GM23248 (cell line): ENCODE measurements at regions not wholly inside any gene's neighbourhood (a gene's known extent, or its start where the extent isn't known, plus 50 kb on each side); places are given as distances from the start of the nearest gene placed in this dataset.

Experiments
- DNase-seq: peaks from one replicate; pipeline ENCODE4 v3.0.0-alpha.2; 2015
- H2AFZ ChIP-seq: fragments of 200-600 bp; sonication (generic); 2 replicates; pipeline ENCODE4 v1.6.1; 2016; ENCODE audit warnings: antibody characterized with exemption
- H3F3A ChIP-seq: fragments of 200-600 bp; sonication (generic); 2 replicates; pipeline ENCODE4 v1.6.1; 2016; ENCODE audit warnings: mild to moderate bottlenecking, antibody characterized with exemption, mixed run types; ENCODE audit not compliant: insufficient read depth
- H3K27ac ChIP-seq: fragments of 200-600 bp; sonication (generic); 2 replicates; pipeline ENCODE4 v1.5.1; 2016; ENCODE audit warnings: mild to moderate bottlenecking
- H3K27me3 ChIP-seq: fragments of 200-600 bp; sonication (generic); replicated peaks from 2 replicates; pipeline ENCODE4 v1.6.1; 2016; ENCODE audit warnings: mild to moderate bottlenecking; ENCODE audit not compliant: insufficient read depth
- H3K36me3 ChIP-seq: fragments of 200-600 bp; sonication (generic); 2 replicates; pipeline ENCODE4 v1.6.1; 2016; ENCODE audit warnings: low read depth, mild to moderate bottlenecking
- H3K4me1 ChIP-seq: fragments of 200-600 bp; sonication (generic); 2 replicates; pipeline ENCODE4 v1.6.1; 2016; ENCODE audit warnings: mild to moderate bottlenecking; ENCODE audit not compliant: insufficient read depth
- H3K4me2 ChIP-seq: fragments of 200-600 bp; sonication (generic); one replicate; pipeline ENCODE4 v1.6.1; 2016; ENCODE audit warnings: mild to moderate bottlenecking; ENCODE audit not compliant: unreplicated experiment
- H3K4me3 ChIP-seq: fragments of 200-600 bp; sonication (generic); 2 replicates; pipeline ENCODE4 v1.5.1; 2016; ENCODE audit warnings: mild to moderate bottlenecking
- H3K79me2 ChIP-seq: fragments of 200-600 bp; sonication (generic); 2 replicates; pipeline ENCODE4 v1.6.1; 2016; ENCODE audit warnings: mild to moderate bottlenecking; ENCODE audit not compliant: insufficient read depth
- H3K9ac ChIP-seq: fragments of 200-600 bp; sonication (generic); 2 replicates; pipeline ENCODE4 v1.6.1; 2016; ENCODE audit warnings: mild to moderate bottlenecking
- H3K9me2 ChIP-seq: fragments of 200-600 bp; sonication (generic); 2 replicates; pipeline ENCODE4 v1.6.1; 2016; ENCODE audit warnings: mixed run types, mild to moderate bottlenecking, moderate library complexity; ENCODE audit not compliant: insufficient read depth
- H3K9me3 ChIP-seq: fragments of 200-600 bp; sonication (generic); one replicate; pipeline ENCODE4 v1.6.1; 2017; ENCODE audit warnings: low read depth
- H4K20me1 ChIP-seq: fragments of 200-600 bp; sonication (generic); 2 replicates; pipeline ENCODE4 v1.6.0; 2016; ENCODE audit not compliant: insufficient read depth
- EZH2 ChIP-seq: fragments of 200-600 bp; sonication (generic); IDR thresholded peaks from 2 replicates; pipeline ENCODE4 v1.6.1; 2018; ENCODE audit warnings: antibody characterized with exemption, mild to moderate bottlenecking; ENCODE audit not compliant: insufficient read depth, poor library complexity, severe bottlenecking
- EZH2phosphoT487 ChIP-seq: fragments of 200-600 bp; sonication (generic); IDR thresholded peaks from 2 replicates; pipeline ENCODE4 v1.6.1; 2018; ENCODE audit warnings: antibody characterized with exemption, moderate library complexity, mild to moderate bottlenecking, low read depth; ENCODE audit not compliant: insufficient read depth
- WGBS, 2 experiments: methylation state at CpG; one replicate each; pipeline ENCODE4 v1.1.6; 2015 to 2017; ENCODE audit warnings: low lambda C conversion rate in 2 of 2, low coverage in 1 of 2; ENCODE audit errors: missing lambda C conversion rate in 2 of 2; 5-methylcytosine and 5-hydroxymethylcytosine counted together
- in situ Hi-C: fragments of 300-500 bp; cut with MboI; formaldehyde crosslinking; loops from 2 replicates; pipeline ENCODE4 v1.15.0; 2020

- DNase-seq = no peak
- H3K4me1 ChIP-seq = no peaks in the 10 kb centered on the region
Observed at GRCh38 chr6:130288065-130288464, 65.3 kb upstream of the SAMD3 start.

GRCh38 chr6:130282234-130282995 is 59.7 kb upstream of the SAMD3 start:
- in situ Hi-C loops = no loop called here
- 11 to 15% methylated on average over 2 of the region's 2 CpGs for WGBS, 2 experiments
- no peaks in the 10 kb centered on the region for H4K20me1 ChIP-seq
- peak overlapping the region; percentile 41 for H3K9ac ChIP-seq
- no peaks in the 10 kb centered on the region for H3K36me3 ChIP-seq
- no peaks in the 10 kb centered on the region for H3K27me3 ChIP-seq
- TF ChIP-seq EZH2 (no peak), EZH2phosphoT487 (no peak)
- no peaks in the 10 kb centered on the region for H3K79me2 ChIP-seq
- no peaks in the 10 kb centered on the region for H3F3A ChIP-seq
- H3K27ac ChIP-seq = peak overlapping the region; percentile 29; the same call in 1 of the 2 replicates
- H3K9me2 ChIP-seq = no peaks in the 10 kb centered on the region
- peak; percentile 60 for DNase-seq
- peak overlapping the region; percentile 85 for H2AFZ ChIP-seq
- 0 out of 2 replicates have a peak, but pooled peaks cover 9% of the 10 kb centered on the region for H3K4me1 ChIP-seq
- no peaks in the 10 kb centered on the region for H3K9me3 ChIP-seq
- peak overlapping the region; percentile 72 for H3K4me2 ChIP-seq
- H3K4me3 ChIP-seq = peak overlapping the region; percentile 55

More at GRCh38 chr6:130288065-130288464, 65.3 kb upstream of the SAMD3 start:
- Histone ChIP-seq H3K9me2 (no peaks in the 10 kb centered on the region), H3K9me3 (no peaks in the 10 kb centered on the region), H3K27ac (no peak overlapping the region), H4K20me1 (no peaks in the 10 kb centered on the region), H2AFZ (no peak overlapping the region), H3K79me2 (no peaks in the 10 kb centered on the region), H3K27me3 (no peaks in the 10 kb centered on the region), H3F3A (no peaks in the 10 kb centered on the region), H3K4me2 (no peak overlapping the region), H3K4me3 (no peak overlapping the region), H3K9ac (no peak overlapping the region), H3K36me3 (no peaks in the 10 kb centered on the region)
- in situ Hi-C loops = no loop called here
- TF ChIP-seq EZH2phosphoT487 (no peak), EZH2 (no peak)
- 37% methylated on average over 2 of the region's 2 CpGs for WGBS, 2 experiments

GRCh38 chr6:130276507-130276906 is 53.8 kb upstream of the SAMD3 start:
- H3K27me3 ChIP-seq = no peaks in the 10 kb centered on the region
- no peak for TF ChIP-seq EZH2phosphoT487
- TF ChIP-seq EZH2 = no peak
- whole genome bisulfite sequencing, 2 experiments = 53 to 63% methylated on average over 1 of the region's 1 CpG
- no peak for DNase-seq
- in situ Hi-C loops = no loop called here
- no peaks in the 10 kb centered on the region for H3F3A ChIP-seq
- H3K4me3 ChIP-seq = no peak overlapping the region
- H3K27ac ChIP-seq = no peak overlapping the region
- H3K4me2 ChIP-seq = no peak overlapping the region
- H3K4me1 ChIP-seq = no peaks in the 10 kb centered on the region
- no peaks in the 10 kb centered on the region for H3K79me2 ChIP-seq
- no peak overlapping the region for H2AFZ ChIP-seq
- no peak overlapping the region for H3K9ac ChIP-seq
- no peaks in the 10 kb centered on the region for H4K20me1 ChIP-seq
- no peaks in the 10 kb centered on the region for H3K9me2 ChIP-seq
- H3K9me3 ChIP-seq = no peaks in the 10 kb centered on the region
- no peaks in the 10 kb centered on the region for H3K36me3 ChIP-seq

- no peak overlapping the region for H3K4me2 ChIP-seq
- H3K9ac ChIP-seq = no peak overlapping the region
- H3K9me3 ChIP-seq = no peaks in the 10 kb centered on the region
- no peaks in the 10 kb centered on the region for H3K27me3 ChIP-seq
- H2AFZ ChIP-seq = no peak overlapping the region
- no peak overlapping the region for H3K27ac ChIP-seq
- H3K9me2 ChIP-seq = no peaks in the 10 kb centered on the region
- in situ Hi-C loops = no loop called here
- DNase-seq = no peak
- no peaks in the 10 kb centered on the region for H3K4me1 ChIP-seq
- WGBS, 2 experiments = 93 to 94% methylated on average over 1 of the region's 1 CpG
- TF ChIP-seq EZH2 = no peak
- TF ChIP-seq EZH2phosphoT487 = no peak
- no peaks in the 10 kb centered on the region for H3F3A ChIP-seq
- H4K20me1 ChIP-seq = no peaks in the 10 kb centered on the region
- no peaks in the 10 kb centered on the region for H3K79me2 ChIP-seq
- no peaks in the 10 kb centered on the region for H3K36me3 ChIP-seq
- H3K4me3 ChIP-seq = no peak overlapping the region
Observed at GRCh38 chr6:130274007-130274406, 51.3 kb upstream of the SAMD3 start.
